ENCODE measurements at regions not wholly inside any gene's neighbourhood (a gene's known extent, or its start where the extent isn't known, plus 50 kb on each side); places are given as distances from the start of the nearest gene placed in this dataset.

GRCh38 chr10:64174666-64175255 lies 653.6 kb downstream of the REEP3 start:
- Mint-ChIP-seq H3K27me3 (ENCODE audit: low read depth) (no peaks in the 10 kb centered on the region), H3K27ac (ENCODE audit: unreplicated experiment) (no peak overlapping the region), H3K36me3 (ENCODE audit: low read depth) (no peaks in the 10 kb centered on the region), H3K4me3 (ENCODE audit: unreplicated experiment) (no peak overlapping the region), H3K4me1 (ENCODE audit: low read depth) (peaks cover 3% of the 10 kb centered on the region), H3K9me3 (ENCODE audit: low read depth) (peaks cover 3% of the 10 kb centered on the region)
- no peak for TF ChIP-seq CTCF (IDR thresholded peaks at IDR 0.05)
- no peak for DNase-seq (ENCODE audit: low spot score)

GRCh38 chr10:64175271-64175962 lies 654.2 kb downstream of the REEP3 start:
- no peaks in the 10 kb centered on the region for H3K36me3 Mint-ChIP-seq (ENCODE audit: low read depth)

GRCh38 chr10:64182671-64183070 lies 661.5 kb downstream of the REEP3 start:
- Mint-ChIP-seq H3K36me3 (ENCODE audit: low read depth) (no peaks in the 10 kb centered on the region), H3K27ac (ENCODE audit: unreplicated experiment) (no peak overlapping the region), H3K9me3 (ENCODE audit: low read depth) (peaks cover 3% of the 10 kb centered on the region), H3K27me3 (ENCODE audit: low read depth) (no peaks in the 10 kb centered on the region), H3K4me3 (ENCODE audit: unreplicated experiment) (no peak overlapping the region), H3K4me1 (ENCODE audit: low read depth) (no peaks in the 10 kb centered on the region)
- no peak for TF ChIP-seq CTCF (IDR thresholded peaks at IDR 0.05)
- no peak for DNase-seq (ENCODE audit: low spot score)

More at GRCh38 chr10:64175271-64175962, 654.2 kb downstream of the REEP3 start:
- no peak for DNase-seq (ENCODE audit: low spot score)
- Mint-ChIP-seq H3K4me1 (ENCODE audit: low read depth) (peaks cover 3% of the 10 kb centered on the region), H3K27me3 (ENCODE audit: low read depth) (no peaks in the 10 kb centered on the region), H3K4me3 (ENCODE audit: unreplicated experiment) (no peak overlapping the region), H3K27ac (ENCODE audit: unreplicated experiment) (no peak overlapping the region), H3K9me3 (ENCODE audit: low read depth) (peaks cover 3% of the 10 kb centered on the region)
- no peak for TF ChIP-seq CTCF (IDR thresholded peaks at IDR 0.05)

- no peak overlapping the region for H3K27ac Mint-ChIP-seq (ENCODE audit: unreplicated experiment)
- no peak overlapping the region for H3K4me3 Mint-ChIP-seq (ENCODE audit: unreplicated experiment)
- no peaks in the 10 kb centered on the region for H3K36me3 Mint-ChIP-seq (ENCODE audit: low read depth)
- no peaks in the 10 kb centered on the region for H3K9me3 Mint-ChIP-seq (ENCODE audit: low read depth)
- no peaks in the 10 kb centered on the region for H3K27me3 Mint-ChIP-seq (ENCODE audit: low read depth)
- DNase-seq (ENCODE audit: low spot score), result no peak
- no peak for TF ChIP-seq CTCF (IDR thresholded peaks at IDR 0.05)
- H3K4me1 Mint-ChIP-seq (ENCODE audit: low read depth), result peaks cover 3% of the 10 kb centered on the region
These were observed 670.1 kb downstream of the REEP3 start for GRCh38 chr10:64191286-64191685.

GRCh38 chr10:64196638-64197315 lies 675.6 kb downstream of the REEP3 start:
- DNase-seq (ENCODE audit: low spot score), result peak; percentile 90
- Mint-ChIP-seq H3K27ac (ENCODE audit: unreplicated experiment) (no peak overlapping the region), H3K4me3 (ENCODE audit: unreplicated experiment) (no peak overlapping the region), H3K36me3 (ENCODE audit: low read depth) (no peaks in the 10 kb centered on the region), H3K4me1 (ENCODE audit: low read depth) (no peaks in the 10 kb centered on the region), H3K27me3 (ENCODE audit: low read depth) (no peaks in the 10 kb centered on the region), H3K9me3 (ENCODE audit: low read depth) (no peaks in the 10 kb centered on the region)
- no peak for TF ChIP-seq CTCF (IDR thresholded peaks at IDR 0.05)
